Activated CD8-positive, alpha-beta T cell treated with anti-CD3 and anti-CD28 coated beads, Interleukin-2, amount 10 ng/mL, durations not matched to agents 7 days and 5 days (primary cell): ENCODE measurements at regions not wholly inside any gene's neighbourhood (a gene's known extent, or its start where the extent isn't known, plus 50 kb on each side); places are given as distances from the start of the nearest gene placed in this dataset.

Experiments
- ATAC-seq: fragments of 150-1000 bp; cut with Tn5 transposase; one replicate; pipeline ENCODE4 v1.10.0; 2021; ENCODE audit warnings: moderate library complexity
- CTCF ChIA-PET: fragments of 350-600 bp; sonication (Branson Sonifier 250); formaldehyde crosslinking; loops from one replicate; lab custom pipeline; 2021; ENCODE audit warnings: antibody characterized with exemption; lab: Charles Lee
- POLR2A ChIA-PET: fragments of 350-600 bp; sonication (Branson Sonifier 250); formaldehyde crosslinking; loops from one replicate; lab custom pipeline; 2021; ENCODE audit warnings: antibody characterized with exemption; lab: Charles Lee
- DNase-seq: peaks from one replicate; pipeline ENCODE4 v3.0.0-alpha.2; 2020
- H3K27ac Mint-ChIP-seq: one replicate; pipeline ENCODE4 v1.8.0; 2021; ENCODE audit warnings: mild to moderate bottlenecking, mixed read lengths
- H3K27me3 Mint-ChIP-seq: one replicate; pipeline ENCODE4 v1.8.0; 2021; ENCODE audit warnings: low read depth, mixed read lengths
- H3K36me3 Mint-ChIP-seq: one replicate; pipeline ENCODE4 v1.8.0; 2021; ENCODE audit warnings: low read depth, mixed read lengths
- H3K4me1 Mint-ChIP-seq: one replicate; pipeline ENCODE4 v1.8.0; 2021; ENCODE audit warnings: low read depth, mixed read lengths
- H3K4me3 Mint-ChIP-seq: one replicate; pipeline ENCODE4 v1.8.0; 2021; ENCODE audit warnings: mild to moderate bottlenecking, mixed read lengths
- H3K9me3 Mint-ChIP-seq: one replicate; pipeline ENCODE4 v1.8.0; 2022; ENCODE audit warnings: mixed read lengths; ENCODE audit not compliant: insufficient read depth

DNA sequence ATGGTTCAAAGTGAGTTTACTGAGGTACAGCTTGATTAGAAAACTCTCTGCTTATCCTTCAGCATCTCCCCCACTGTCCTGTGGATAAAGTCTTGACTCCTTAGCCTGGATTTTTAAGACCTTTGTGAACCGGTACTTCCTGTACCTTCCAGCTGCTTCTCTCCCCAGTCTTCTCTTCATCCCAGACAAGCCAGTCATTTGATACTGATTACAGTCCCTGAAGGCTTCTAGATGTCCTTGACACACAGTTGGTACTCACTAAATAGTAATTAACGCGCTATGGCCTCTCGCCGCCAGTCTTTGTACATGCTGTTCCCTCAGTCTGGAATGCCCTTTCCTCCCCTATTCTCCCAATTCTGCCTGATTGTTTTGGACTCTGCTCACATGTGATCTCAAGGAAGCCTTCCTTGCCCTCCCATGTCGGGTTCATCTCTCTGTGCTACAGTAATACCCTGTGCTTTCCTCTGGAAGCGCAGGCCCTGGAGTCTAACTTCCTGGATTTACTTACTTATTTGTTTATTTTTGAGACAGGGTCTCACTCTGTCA lies 50.6 kb upstream of the PTGR2 start:
- Mint-ChIP-seq H3K36me3 (no peaks in the 10 kb centered on the region), H3K9me3 (no peaks in the 10 kb centered on the region), H3K27me3 (no peaks in the 10 kb centered on the region), H3K4me1 (no peaks in the 10 kb centered on the region), H3K4me3 (no peak overlapping the region), H3K27ac (no peak overlapping the region)
- no peak for DNase-seq
- POLR2A ChIA-PET = interaction anchor here (1.0 kb wide), 1 partner anchor 13 kb away, joined by 3 read pairs; no protein-coding TSS in a partner anchor
- no peak for ATAC-seq
- CTCF ChIA-PET = no interaction called here

DNA sequence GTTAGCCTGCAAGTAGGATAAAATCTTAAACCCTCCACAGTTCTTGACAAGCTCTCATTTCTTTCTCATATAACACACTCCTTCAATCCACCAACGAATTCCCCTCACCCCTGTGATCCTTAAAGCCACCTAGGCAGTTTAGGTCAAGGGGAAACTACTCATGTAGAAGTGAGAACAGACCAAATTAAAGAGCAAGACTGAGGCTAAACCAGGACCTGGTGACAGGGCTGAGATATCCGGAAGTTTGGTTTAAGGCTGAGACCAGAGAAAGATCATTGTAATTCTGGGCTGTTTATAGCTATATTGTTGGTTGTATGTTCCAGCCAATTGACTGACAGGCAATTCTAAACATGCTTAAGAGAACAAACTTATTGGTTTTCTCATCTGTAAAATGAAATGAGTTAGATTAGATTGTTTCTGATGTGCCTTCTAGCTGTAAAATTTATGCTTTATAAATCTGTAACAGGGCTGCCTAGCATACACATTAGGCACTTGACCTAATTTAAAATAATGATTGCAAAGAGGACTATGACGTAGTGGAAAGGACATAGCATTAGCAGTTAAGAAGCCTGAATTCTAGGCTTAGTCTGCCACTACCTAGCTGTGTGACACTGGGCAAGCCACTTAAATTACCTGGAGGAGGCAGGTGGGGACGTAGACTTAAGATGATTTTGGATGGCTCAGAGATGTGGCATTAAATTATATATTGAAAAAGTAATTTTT lies 53.9 kb upstream of the PTGR2 start:
- H3K4me3 Mint-ChIP-seq = no peak overlapping the region
- H3K27ac Mint-ChIP-seq = no peak overlapping the region
- no peaks in the 10 kb centered on the region for H3K27me3 Mint-ChIP-seq
- ChIA-PET POLR2A (interaction anchor here (0.7 to 1.5 kb wide), 2 partner anchors 11 to 37 kb away, joined by 3 read pairs; a partner anchor contains a TSS), CTCF (interaction anchor here (1.0 to 4.0 kb wide), 7 partner anchors 9 to 68 kb away, joined by 3 to 14 read pairs (median 4); a partner anchor contains a TSS)
- no peaks in the 10 kb centered on the region for H3K36me3 Mint-ChIP-seq
- no peaks in the 10 kb centered on the region for H3K4me1 Mint-ChIP-seq
- ATAC-seq (no peak), DNase-seq (no peak)
- H3K9me3 Mint-ChIP-seq = no peaks in the 10 kb centered on the region

DNA sequence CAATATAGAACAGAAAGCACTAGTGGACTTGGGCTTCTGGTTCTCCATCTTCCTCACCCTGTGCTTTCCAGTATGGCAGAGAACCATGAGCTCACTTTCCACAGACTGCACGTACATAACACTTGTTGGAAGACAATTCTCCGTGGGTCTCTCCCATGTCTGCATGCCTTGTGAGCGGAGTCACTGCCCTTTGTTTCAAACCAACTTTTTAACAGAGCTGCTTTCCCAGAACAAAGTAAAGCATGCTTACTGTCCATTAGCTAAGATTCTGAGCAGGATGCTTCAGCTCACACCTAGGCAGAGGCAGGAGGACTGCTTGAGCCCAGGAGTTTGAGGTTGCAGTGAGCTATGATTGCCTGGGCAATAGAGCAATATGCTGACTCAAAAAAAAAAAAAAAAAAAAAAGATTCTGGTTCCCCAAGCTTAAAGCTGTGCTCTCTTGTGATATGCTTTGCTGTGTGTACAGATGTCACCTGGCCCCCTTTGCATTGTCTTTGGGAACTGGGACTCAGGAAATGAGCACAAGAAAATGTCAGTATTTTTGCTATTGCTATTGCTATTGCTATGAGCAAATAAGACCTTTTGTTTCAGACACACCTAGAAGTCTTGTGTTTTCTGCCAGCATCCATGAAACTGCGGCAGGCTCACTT lies 54.6 kb upstream of the PTGR2 start:
- Mint-ChIP-seq H3K9me3 (no peaks in the 10 kb centered on the region), H3K27me3 (no peaks in the 10 kb centered on the region), H3K4me3 (no peak overlapping the region), H3K36me3 (no peaks in the 10 kb centered on the region), H3K4me1 (no peaks in the 10 kb centered on the region), H3K27ac (no peak overlapping the region)
- no peak for ATAC-seq
- DNase-seq = no peak
- ChIA-PET POLR2A (interaction anchor here (0.7 to 1.5 kb wide), 2 partner anchors 10 to 37 kb away, joined by 3 read pairs; a partner anchor contains a TSS), CTCF (interaction anchor here (1.0 to 4.0 kb wide), 6 partner anchors 9 to 68 kb away, joined by 3 to 14 read pairs (median 4); a partner anchor contains a TSS)

DNA sequence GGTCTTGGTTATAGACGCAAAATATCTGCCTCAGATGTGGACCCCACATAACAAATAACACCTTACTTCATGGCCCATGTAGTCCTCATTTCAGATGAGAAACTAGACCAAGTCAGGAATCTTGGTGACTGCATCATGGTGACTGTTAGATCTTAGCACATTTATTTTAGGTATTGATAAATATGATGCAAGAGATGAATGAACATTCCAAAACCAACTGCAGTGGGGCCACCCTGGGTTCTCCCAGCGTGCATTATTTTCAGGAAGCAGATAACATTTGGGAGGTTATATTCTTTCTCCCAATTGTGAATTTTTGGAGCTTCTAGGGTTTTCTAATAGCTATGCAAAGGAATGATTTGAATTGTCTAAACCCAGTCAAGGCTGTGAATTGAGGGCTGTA lies 55.2 kb upstream of the PTGR2 start:
- H3K4me1 Mint-ChIP-seq = no peaks in the 10 kb centered on the region
- H3K36me3 Mint-ChIP-seq = no peaks in the 10 kb centered on the region
- ChIA-PET POLR2A (interaction anchor here (1.5 kb wide), 1 partner anchor 36 kb away, joined by 3 read pairs; a partner anchor contains a TSS), CTCF (interaction anchor here (1.0 to 4.0 kb wide), 7 partner anchors 9 to 67 kb away, joined by 3 to 14 read pairs (median 4); a partner anchor contains a TSS)
- no peaks in the 10 kb centered on the region for H3K27me3 Mint-ChIP-seq
- no peak overlapping the region for H3K27ac Mint-ChIP-seq
- H3K4me3 Mint-ChIP-seq = no peak overlapping the region
- DNase-seq (no peak), ATAC-seq (no peak)
- H3K9me3 Mint-ChIP-seq = no peaks in the 10 kb centered on the region

DNA sequence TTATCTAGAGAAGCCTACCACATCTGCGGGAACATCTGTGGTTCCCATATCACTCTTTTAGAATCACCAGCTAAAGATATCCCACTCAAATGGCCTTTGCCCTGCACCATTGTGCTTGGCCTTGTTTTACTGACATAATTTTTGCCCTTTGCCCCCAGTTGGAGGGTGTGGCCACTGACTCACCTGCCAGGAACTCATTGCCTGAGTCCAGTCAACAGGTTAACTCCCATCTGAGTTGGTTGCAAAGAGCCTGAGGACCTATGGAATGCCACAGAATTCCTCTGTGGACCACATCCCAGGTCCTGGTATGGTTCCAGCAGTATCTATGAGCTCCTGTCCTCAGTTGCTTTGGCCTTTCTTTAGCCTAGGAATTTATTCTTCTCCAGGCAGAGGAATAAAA lies 55.7 kb upstream of the PTGR2 start:
- Mint-ChIP-seq H3K9me3 (no peaks in the 10 kb centered on the region), H3K4me1 (no peaks in the 10 kb centered on the region), H3K27me3 (no peaks in the 10 kb centered on the region), H3K27ac (no peak overlapping the region), H3K4me3 (no peak overlapping the region), H3K36me3 (no peaks in the 10 kb centered on the region)
- ChIA-PET CTCF (interaction anchor here (1.0 to 4.0 kb wide), 3 partner anchors 9 to 37 kb away, joined by 3 to 14 read pairs (median 12); a partner anchor contains a TSS), POLR2A (no interaction called here)
- DNase-seq (no peak), ATAC-seq (no peak)

DNA sequence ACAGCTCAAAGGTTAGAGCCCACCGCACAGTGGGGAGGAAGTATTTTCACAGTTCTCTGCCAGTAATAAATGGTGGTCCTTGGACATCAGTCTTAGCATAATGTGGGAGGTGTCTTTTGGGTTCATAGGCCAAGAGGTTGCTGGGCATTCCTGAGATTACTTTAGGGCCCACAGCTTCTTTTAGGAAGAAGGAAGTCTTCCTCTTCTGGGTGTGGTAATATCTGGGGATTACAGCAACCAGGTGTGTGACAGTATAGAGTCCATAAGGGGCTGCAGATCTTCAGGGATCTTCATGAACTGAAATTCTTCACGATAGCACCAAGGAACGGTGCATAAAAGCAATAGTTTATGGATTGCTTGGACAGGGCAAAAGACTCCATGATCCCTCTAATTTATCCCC lies 56.2 kb upstream of the PTGR2 start:
- H3K27ac Mint-ChIP-seq = no peak overlapping the region
- CTCF ChIA-PET = interaction anchor here (3.0 to 4.0 kb wide), 2 partner anchors 8 to 36 kb away, joined by 12 to 14 read pairs; a partner anchor contains a TSS

DNA sequence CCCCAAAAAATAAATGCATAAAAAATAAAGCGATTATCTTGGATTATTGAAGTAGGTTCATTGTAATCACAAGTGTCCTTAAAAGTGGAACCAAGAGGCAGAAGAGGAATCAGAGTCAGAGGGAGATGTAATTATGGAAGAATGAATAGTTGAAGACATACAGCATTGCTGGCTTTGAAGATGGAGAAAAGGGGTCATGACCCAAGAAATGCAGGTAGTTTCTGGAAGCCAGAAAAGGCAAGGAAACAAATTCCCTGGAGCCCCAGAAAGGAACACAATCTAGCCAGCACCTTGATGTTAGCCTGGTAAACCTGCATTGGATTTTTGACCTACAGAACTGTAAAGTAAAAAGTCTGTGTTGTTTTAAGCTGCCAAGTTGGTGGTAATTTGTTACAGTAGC lies 57.5 kb upstream of the PTGR2 start:
- Mint-ChIP-seq H3K4me1 (peaks cover 4% of the 10 kb centered on the region), H3K4me3 (no peak overlapping the region), H3K27me3 (no peaks in the 10 kb centered on the region), H3K27ac (no peak overlapping the region), H3K36me3 (no peaks in the 10 kb centered on the region), H3K9me3 (no peaks in the 10 kb centered on the region)
- no peak for DNase-seq
- POLR2A ChIA-PET = no interaction called here
- CTCF ChIA-PET = interaction anchor here (0.9 kb wide), 1 partner anchor 8 kb away, joined by 4 read pairs; no protein-coding TSS in a partner anchor
- no peak for ATAC-seq

More for the DNA sequence above, 56.2 kb upstream of the PTGR2 start:
- no peaks in the 10 kb centered on the region for H3K27me3 Mint-ChIP-seq
- no peaks in the 10 kb centered on the region for H3K9me3 Mint-ChIP-seq
- POLR2A ChIA-PET = no interaction called here
- no peaks in the 10 kb centered on the region for H3K36me3 Mint-ChIP-seq
- H3K4me1 Mint-ChIP-seq = no peaks in the 10 kb centered on the region
- no peak overlapping the region for H3K4me3 Mint-ChIP-seq
- no peak for ATAC-seq
- no peak for DNase-seq

DNA sequence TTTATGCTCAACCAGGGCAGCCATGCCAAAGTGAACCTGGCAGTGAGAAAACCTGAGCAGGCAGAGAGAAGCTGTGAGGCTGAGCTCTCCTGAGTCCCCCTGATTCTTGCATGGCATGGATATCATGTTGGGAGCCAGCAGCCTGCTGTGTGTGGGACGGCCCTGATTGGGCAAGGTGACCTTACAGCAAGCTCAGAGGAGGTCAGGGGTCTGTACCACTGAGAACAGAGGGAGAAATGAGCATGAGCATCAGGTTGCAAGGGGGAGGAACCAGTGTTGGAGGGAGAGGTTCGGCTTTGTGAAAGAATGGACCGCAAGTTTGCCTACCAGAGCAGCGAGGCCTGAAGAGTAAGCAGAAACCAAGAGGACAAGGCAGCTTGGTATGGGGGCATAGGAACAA lies 59.1 kb upstream of the PTGR2 start:
- no peak for ATAC-seq
- DNase-seq = no peak
- H3K27me3 Mint-ChIP-seq = no peaks in the 10 kb centered on the region
- ChIA-PET CTCF (interaction anchor here (1.1 kb wide), 1 partner anchor 159 kb away, joined by 3 read pairs; no protein-coding TSS in a partner anchor), POLR2A (interaction anchor here (0.7 to 2.2 kb wide), 2 partner anchors 34 to 311 kb away, joined by 4 to 8 read pairs; no protein-coding TSS in a partner anchor)
- H3K36me3 Mint-ChIP-seq = no peaks in the 10 kb centered on the region
- no peak overlapping the region for H3K4me3 Mint-ChIP-seq
- peaks cover 20% of the 10 kb centered on the region for H3K4me1 Mint-ChIP-seq
- H3K27ac Mint-ChIP-seq = no peak overlapping the region
- H3K9me3 Mint-ChIP-seq = no peaks in the 10 kb centered on the region

DNA sequence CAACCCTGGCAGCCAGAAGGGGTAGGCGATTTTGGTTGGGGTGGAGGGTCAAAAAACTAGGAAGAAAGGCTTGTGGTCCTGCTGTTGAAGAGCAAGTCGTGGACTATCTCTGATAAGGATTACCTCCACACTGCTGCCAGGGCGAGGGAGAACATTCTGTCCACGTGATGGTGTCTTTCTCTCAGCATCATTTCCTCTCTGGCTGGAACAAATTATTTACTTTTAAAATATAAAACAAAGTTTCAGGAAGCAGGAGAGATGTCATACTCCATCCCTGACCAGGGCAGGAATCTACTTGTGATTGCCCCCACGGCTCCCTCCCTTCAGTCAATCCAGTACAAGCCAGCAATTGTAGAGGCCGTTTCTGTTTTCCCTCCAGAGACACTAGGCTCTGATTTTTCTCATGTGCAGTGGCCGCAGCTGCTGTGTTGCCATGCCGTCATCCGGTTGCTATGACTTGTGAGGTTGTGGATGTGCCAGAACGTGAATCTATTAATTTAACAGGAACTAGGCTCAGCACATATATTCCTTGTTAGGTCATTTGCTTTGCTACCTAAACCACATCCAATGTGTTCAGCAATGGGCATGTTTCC lies 61.5 kb upstream of the PTGR2 start:
- CTCF ChIA-PET = interaction anchor here (1.3 to 1.5 kb wide), 2 partner anchors 14 to 18 kb away, joined by 3 read pairs; no protein-coding TSS in a partner anchor
- ATAC-seq (no peak), DNase-seq (no peak)
- Mint-ChIP-seq H3K9me3 (no peaks in the 10 kb centered on the region), H3K36me3 (peaks cover 8% of the 10 kb centered on the region), H3K4me1 (peaks cover 30% of the 10 kb centered on the region), H3K27ac (no peak overlapping the region), H3K27me3 (no peaks in the 10 kb centered on the region), H3K4me3 (no peak overlapping the region)
- POLR2A ChIA-PET = interaction anchor here (2.2 kb wide), 1 partner anchor 31 kb away, joined by 8 read pairs; no protein-coding TSS in a partner anchor

DNA sequence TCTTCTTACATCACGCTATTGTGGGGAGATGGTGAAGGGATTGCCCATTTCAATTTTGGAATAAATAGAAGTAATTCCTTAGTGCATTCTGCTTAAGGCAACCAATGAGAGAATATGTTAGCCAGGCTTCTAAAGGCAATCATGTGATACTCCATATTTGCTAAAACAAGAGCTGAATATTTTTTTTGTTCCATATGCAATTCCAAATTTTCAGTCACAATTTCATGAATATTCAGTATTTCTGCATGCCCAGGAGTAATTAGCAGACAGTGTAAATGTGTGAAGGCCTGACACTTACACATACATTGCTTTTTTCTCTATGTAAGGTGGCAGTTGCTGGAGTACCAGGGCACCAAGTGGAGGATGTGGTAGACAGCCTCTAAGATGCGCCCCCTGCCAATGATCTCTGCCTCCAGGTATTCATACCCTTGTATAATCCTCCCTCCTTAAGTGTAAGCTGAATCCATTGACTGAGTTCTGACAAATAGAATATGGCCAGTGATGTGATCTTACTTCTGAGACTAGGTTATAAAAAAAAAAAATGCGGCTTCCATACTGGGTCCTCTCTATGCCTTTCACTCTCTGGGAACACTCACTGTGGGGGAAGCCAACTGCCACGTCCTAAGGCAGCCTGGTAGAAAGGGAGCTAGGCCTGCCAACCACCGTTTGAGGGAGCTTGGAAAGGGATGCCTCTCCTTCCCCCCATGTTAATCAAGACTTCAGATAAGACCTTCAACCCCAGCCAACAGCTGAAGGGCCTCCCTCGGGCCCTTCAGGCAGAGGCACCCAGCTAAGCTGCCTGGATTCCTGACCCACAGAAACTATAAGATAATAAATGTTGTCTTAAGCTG lies 62.7 kb upstream of the PTGR2 start:
- ChIA-PET POLR2A (interaction anchor here (0.9 to 7.7 kb wide), 6 partner anchors 14 to 45 kb away, joined by 4 to 177 read pairs (median 8); a partner anchor contains a TSS), CTCF (interaction anchor here (0.6 to 4.9 kb wide), 16 partner anchors 8 to 79 kb away, joined by 3 to 54 read pairs (median 4); a partner anchor contains a TSS)
- no peak for ATAC-seq
- Mint-ChIP-seq H3K9me3 (no peaks in the 10 kb centered on the region), H3K4me1 (peaks cover 42% of the 10 kb centered on the region), H3K4me3 (peak overlapping the region; percentile 91), H3K27ac (peak overlapping the region; percentile 44), H3K36me3 (peaks cover 10% of the 10 kb centered on the region), H3K27me3 (no peaks in the 10 kb centered on the region)
- peak; percentile 36 for DNase-seq
